GM19324 (cell line): ENCODE measurements at regions not wholly inside any gene's neighbourhood (a gene's known extent, or its start where the extent isn't known, plus 50 kb on each side); places are given as distances from the start of the nearest gene placed in this dataset.
A peak's percentile ranks its signal among the peaks of the same experiment; 100 is the strongest.

Experiments used
- ATAC-seq: cut with Tn5 transposase; IDR thresholded peaks from one replicate; pipeline ENCODE4 v1.9.1; 2021; ENCODE audit warnings: mild to moderate bottlenecking, moderate library complexity; ENCODE audit not compliant: unreplicated experiment, low FRiP score

DNA sequence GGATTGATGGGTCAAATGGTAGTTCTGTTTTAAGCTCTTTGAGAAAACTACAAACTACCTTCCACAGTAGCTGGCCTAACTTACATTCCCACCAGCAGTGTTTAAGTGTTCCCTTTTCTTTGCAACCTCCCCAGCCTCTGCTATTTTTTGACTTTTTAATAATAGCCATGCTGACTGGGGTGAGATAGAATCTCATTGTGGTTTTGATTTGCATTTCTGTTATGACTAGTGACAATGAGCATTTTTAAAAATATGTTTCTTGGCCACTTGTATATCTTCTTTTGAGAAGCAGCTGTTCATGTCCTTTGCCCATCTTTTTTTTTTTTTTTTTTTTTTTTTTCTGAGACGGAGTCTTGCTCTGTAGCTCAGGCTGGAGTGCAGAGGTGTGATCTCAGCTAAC, 155.2 kb upstream of the BMPER start:
- peak; percentile 55 for ATAC-seq

- no peak for ATAC-seq
Measured at GRCh38 chr7:33751443-33751842, 153.9 kb upstream of the BMPER start.

GRCh38 chr7:33753881-33754525, 151.3 kb upstream of the BMPER start:
- ATAC-seq: no peak

DNA sequence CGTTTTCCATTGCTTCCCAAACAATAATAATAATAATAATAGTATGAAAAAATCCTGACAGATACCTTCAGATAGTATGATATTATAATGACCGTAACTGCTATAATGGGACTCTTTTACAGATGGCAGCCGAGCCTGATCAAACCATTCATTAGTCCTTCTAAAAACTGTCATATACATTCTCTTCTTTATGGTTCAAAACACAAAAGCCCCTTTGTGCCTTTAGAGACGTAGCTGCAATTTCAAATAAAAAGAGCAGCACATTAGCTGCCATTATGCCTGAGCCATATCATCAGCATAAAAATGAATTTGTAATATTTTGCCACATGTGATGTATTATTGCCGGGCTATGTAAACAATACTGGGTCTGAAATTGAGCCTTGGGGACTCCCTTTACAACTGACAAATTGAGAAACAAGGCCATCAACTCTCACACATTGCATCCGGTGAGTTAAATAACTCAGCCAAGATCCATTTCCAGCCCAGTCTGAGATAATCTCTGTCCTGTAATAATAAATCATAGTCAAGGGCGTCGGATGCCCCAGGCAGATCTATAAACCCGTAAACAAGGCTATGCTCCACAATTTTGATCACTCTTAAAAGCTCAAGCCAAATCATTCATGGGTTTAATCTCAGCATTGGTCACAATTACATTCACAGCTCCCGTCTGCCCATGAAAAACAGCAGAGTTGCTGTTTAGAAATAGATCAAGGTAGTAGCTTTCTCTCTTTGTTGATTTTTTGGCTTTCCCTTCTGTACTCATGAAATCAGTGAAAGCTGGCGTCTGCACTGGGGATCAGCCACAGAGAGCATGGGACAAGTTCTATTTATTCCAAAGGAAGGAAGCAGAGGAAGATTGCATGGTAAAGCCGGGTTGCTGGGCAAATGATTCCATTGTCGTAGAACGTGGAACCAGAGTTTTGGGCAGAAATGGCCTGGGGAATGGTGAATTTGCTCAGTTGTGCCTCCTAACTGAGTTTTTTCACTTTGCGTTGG, 150.1 kb upstream of the BMPER start:
- no peak for ATAC-seq

GRCh38 chr7:33757050-33757449, 148.3 kb upstream of the BMPER start:
- no peak for ATAC-seq

DNA sequence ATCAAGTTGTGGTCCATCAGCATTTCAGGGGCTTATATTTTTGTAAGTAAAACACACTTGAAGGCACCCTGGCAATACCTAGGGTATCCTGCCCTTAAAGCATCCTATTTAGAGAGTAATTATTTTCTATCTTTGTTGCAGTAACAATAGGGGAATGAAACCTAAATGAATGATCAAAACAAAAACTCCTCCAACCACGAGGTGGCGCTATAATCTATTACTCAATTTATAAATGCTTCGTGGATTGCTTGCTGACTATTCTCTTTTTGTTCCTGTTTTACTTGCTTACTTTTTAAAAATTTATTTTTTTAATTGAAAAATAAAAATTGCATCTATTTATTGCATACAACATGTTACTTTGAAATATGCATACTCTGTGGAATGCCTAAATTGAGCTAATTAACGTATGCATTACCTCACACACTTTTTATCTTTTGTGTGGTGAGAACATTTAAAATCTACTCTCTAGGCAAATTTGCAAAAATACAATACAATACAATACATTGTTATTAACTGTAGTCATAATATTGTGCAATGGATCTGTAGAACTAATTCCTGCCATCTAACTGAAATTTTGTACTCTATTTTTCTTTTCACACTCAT, 147.7 kb upstream of the BMPER start:
- ATAC-seq: no peak

DNA sequence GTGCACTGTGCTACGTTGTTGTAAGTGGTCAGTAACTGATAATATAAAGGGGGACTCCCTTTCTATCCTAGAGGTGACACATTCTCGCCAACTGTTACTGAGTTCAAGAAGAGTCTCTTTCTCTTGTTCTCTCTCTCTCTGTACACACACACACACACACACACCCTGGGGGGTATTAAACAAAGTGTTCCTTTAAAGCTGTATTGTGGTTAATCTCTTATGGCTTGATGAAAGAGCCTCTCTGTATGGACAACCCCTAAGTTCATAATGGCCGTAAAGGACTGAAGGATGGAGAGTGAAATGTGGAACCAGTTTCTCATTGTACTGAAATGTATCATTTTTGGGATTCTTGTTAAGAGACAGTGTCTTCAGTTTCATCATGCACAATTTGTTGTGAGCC, 145.2 kb upstream of the BMPER start:
- no peak for ATAC-seq

DNA sequence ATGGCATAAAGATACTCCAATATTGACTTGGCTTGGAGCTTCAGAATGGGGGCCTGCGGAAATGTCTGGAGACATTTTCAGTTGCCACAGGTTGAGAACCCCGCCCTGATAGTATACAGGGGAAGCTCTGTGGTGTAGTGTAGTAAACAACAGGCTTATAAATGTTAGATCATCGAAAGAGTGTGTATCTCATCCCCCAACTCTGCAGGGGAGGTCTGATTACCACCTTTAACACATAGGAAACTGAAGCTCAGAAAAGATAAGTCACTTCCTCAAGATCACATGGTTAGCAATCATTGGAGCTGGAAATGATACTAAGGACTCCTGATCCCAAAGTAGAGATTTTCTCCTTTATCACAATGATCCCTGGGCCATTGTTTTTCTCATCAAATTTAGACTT, 144.5 kb upstream of the BMPER start:
- no peak for ATAC-seq

DNA sequence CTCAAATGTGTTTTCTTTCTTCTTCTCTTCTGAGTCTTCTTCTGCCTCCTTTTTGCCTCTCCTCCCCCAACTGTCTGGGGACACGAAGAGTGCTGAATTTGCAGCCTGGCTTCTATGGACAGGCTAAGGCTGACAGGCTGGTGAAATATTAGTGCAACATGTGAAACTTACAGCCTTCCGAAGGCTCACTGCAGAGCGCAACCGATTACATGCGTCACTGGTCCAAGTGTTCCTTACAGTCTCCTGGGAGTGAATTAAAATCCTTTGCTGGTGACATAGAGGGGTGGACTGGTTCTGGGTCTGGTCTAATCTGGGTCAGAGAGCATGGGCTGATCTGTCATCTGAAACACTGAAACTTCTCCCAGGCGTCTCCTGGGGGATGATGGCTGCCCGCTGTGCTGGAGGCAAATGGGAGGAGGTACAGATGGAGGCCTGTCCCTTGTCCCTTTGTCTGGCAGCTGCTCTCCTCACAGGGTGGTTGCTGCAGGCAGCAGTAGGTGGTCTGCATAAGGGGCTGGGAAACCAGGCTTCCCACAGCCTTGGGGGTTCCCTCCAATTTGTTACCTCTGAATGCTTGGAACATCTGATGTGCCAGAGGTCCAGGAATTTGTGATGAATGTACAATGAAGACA, 143.8 kb upstream of the BMPER start:
- ATAC-seq: no peak

DNA sequence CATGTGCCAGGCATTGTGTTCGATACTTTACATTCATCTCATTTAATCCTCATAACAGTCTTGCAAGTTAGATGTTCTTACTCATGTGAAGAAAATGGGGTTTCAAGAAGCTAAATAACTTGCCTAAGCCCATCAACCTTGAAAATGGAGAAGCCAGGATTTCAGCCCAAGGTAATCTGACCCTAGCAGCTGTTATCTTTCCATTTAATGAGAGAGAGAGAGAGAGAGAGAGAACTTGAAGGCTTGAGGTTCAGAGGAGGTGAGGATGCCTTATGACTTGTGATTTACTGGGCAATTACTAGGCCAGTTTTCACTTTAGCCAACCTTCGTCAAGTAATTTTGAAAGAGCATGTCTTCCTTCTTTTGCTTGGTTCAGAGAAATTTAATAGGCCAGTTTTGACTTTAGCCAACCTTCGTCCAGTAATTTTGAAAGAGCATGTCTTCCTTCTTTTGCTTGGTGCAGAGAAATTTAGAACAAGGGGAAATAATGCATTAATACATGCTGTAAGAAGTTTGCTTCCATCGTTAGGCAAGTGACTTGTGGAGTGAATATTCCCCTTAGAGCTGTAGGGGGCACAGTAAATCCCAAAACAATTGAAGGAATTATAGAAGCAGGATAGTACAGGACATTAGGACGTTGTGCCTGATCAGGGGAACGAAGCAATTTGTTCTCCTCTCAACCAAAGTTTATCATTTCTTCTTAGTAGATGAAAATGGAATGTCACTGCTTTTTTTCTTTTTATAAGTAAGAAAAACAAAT, 143.0 kb upstream of the BMPER start:
- ATAC-seq: no peak

DNA sequence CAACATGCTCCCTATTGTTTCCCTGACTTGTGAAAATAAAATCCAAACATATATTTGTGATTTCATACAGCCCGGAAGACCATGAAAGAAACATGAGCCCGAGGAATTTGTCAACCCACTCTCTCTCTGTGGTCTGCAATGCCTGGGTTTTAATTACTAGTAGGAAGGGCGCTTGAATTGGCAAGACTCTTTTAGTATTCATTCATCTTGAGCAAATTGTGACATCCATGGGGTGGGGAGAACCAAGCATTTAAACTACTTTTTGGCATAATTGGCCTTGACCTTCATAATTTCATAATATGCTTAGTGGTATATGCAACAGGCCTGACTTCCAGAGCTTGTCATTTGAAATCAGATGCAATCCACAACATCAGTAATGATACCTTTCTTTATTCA, 142.4 kb upstream of the BMPER start:
- no peak for ATAC-seq

DNA sequence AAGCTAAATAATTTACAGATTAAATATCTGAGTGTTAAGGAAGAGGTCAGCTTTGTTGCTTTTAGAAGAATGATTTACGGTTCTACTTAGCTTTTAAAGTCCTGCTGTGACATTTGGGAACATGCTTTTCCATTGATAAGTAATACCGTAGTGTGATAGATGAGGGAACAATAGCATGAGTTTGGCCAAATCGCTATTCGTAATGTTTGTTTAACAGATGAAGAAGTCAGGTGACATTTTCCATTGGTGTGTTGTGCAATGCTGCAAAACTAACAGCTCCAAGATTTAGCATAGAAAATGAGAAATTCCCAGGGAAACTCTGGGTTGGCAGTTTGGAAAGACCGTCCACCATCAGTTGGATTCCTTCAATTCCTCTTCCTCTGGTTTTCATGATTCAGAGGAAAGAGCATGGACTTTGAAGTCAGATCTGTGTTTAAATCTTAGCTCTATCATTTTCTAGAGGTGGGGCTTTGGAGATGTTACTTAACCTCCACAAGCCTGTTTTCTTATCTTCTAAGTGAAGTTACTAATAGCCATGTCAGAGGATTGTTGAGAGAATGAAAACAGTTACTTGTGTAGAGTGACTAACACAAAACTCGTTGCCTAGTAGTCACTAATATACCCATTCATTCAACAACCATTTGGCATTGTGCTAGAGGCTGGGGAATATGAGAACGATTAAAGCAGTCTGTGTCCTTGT, 140.4 kb upstream of the BMPER start:
- ATAC-seq: no peak

DNA sequence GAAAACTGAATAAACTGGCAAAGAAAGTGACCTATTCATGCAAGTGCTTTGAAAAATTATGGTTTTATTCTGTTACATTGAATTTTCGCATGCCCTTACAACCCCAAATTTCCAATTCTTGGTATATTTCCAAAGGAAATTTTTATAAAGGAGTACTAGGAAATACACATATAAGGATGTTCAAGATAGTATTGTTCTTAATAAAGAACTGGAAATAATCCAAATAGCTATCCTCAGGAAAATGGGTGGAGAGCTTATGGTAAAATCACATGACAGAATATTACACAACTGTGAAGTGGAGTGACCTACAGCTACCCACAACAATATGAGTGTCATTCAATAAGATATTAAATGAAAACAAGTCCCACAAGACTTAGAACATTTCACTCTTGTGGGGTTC, 138.9 kb upstream of the BMPER start:
- ATAC-seq: no peak

DNA sequence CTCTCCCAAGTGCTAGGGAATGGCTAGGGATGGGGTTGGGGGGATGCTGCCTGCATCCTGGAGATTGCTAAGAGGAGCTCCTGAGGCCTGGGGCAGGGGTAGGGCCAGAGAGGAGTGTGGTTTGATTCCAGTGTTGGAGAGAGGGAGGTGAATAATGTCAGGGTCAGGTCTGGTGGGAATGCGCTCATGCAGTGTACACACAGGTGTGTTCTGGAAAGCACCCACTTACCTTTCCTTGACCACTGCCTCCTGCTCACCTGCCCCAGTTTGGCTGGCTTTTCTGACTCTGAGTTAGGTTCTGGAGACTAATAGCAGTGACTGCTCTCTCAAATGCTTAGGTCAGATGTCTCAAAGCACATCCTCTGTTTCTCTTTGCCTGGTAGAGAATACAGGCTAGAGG, 135.4 kb upstream of the BMPER start:
- no peak for ATAC-seq

GRCh38 chr7:33770576-33770975, 134.8 kb upstream of the BMPER start:
- ATAC-seq: no peak

- ATAC-seq: no peak
Measured at GRCh38 chr7:33771422-33771821, 133.9 kb upstream of the BMPER start.

DNA sequence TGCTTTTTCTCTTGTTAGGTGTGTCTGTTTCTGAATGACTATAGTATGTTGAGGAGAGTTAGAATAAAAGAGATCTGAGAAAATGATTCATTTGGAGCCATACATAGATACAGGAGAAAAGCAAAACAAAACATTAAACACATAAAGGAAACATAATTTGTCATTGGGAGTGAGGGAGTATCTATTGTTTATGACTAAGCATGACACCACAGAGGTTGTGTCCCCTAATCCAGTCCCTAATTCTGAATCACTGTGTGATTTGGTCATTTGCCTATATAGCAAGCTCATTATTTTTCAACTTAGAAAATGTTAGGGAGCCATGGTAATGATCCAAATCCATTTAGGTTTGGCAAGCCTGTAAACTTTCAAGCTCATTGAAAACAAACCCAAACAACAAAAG, 132.3 kb upstream of the BMPER start:
- no peak for ATAC-seq

DNA sequence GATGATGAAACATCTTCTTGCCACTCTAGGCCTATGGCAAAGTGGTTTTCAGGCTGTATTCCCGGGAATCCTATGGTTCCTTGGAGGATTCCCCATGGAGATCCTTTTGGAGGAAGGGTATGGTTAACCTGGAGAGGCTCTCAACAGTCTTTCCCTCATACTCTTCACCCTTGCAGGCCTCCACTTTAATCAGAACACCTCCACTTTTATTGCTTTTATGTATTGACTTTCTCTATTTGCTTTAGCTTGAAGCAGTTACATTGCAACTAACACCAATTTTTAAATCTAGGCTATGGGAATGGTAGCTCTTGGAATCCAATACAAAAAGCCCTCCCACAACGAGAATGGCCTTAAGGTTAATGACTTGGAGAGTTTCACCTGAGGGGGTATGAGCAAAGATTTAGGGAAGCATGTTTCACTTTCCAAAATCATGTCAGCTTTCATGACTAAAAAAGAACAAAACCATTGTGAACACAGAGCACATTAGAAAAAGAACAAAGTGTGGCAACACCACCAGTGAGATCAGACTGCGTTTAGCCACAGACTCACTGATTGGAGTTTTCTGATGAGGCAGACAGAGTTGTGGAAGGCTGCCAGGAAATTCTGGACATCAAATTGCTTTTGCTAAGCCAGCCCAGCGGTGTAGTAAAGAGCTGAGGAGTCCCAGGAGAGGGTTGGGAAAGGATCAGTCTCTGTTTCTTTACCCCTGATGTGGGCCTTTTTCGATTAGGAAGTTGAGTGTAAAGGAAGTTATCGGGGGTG, 130.4 kb upstream of the BMPER start:
- ATAC-seq: no peak

DNA sequence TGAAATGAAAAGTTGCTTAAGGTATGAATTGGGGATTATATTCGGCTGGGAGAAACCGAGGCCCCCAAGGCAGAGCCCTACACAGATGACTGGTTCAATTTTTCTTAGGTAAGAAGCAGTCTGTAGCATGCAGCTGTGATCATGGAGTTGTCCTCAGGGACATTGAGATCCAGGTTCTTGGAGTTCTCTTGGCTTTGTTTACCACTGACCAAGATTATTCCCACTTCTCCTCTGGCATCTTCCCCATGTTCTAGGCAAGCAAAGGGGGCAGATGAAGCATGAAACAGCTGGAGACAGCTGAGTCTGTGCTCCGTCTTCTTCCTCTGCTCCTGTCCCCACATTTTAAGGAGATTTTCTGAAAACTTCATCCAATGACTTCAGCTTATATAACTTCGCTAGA, 129.5 kb upstream of the BMPER start:
- no peak for ATAC-seq
